Breast epithelium (tissue), 3 donors: ENCODE measurements at regions not wholly inside any gene's neighbourhood (a gene's known extent, or its start where the extent isn't known, plus 50 kb on each side); places are given as distances from the start of the nearest gene placed in this dataset.

Experiments
- CTCF ChIP-seq, 3 donors: fragments of 450-650 bp; IDR thresholded peaks; one replicate each; pipeline ENCODE4 v1.5.1; 2016 to 2017; ENCODE audit warnings: antibody characterized with exemption in 3 of 3, mild to moderate bottlenecking in 3 of 3, moderate library complexity in 3 of 3
- POLR2A ChIP-seq: fragments of 450-650 bp; IDR thresholded peaks from one replicate; pipeline ENCODE4 v1.6.1; 2016; ENCODE audit warnings: antibody characterized with exemption, mild to moderate bottlenecking, moderate library complexity
- POLR2AphosphoS5 ChIP-seq, 3 donors: sonication (generic); formaldehyde crosslinking; IDR thresholded peaks; one replicate each; pipeline ENCODE4 v1.6.1; 2017; ENCODE audit warnings: antibody characterized with exemption in 3 of 3

DNA sequence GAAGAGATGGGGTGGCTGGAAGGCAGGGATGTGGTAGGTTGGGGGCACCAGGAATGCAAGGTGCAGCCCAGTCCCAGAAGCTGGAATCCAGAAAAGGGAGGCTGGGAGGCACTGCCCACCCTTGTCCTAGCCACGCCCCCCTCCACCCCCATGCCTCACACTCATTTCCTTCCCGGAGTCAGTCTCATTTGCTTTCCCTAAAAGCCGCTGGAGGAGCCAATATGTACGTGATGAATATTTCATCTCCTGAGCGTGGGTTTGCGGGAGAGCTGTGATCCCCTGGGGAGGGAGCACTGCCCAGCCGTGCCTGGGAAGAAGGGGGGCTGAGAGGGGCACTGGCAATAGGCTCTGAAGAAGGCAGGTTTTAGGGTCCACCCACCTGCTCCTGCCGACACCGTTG is 124.5 kb upstream of the LHX1 start:
- TF ChIP-seq POLR2AphosphoS5 (IDR thresholded peaks at IDR 0.05) = no peak
- no peak for TF ChIP-seq POLR2A
- TF ChIP-seq CTCF (IDR thresholded peaks at IDR 0.05) = no peak
